Upper lobe of left lung (tissue), 4 donors: ENCODE measurements at regions not wholly inside any gene's neighbourhood (a gene's known extent, or its start where the extent isn't known, plus 50 kb on each side); places are given as distances from the start of the nearest gene placed in this dataset.

Source experiments
- POLR2A ChIP-seq, 4 donors: fragments of 450-650 bp; IDR thresholded peaks; one replicate each; pipeline ENCODE4 v1.5.1; 2016 to 2017; ENCODE audit warnings: antibody characterized with exemption in 4 of 4, mild to moderate bottlenecking in 2 of 4
- TF ChIP-seq, protein P1 (sequence below), 6 experiments: fragments of 450-650 bp in 4 of 6; fragments of 200-600 bp in 2 of 6; sonication (generic) in 2 of 6; IDR thresholded peaks; one replicate each; pipeline ENCODE4 v1.5.1; 2016 to 2019; ENCODE audit warnings: antibody characterized with exemption in 6 of 6

DNA sequence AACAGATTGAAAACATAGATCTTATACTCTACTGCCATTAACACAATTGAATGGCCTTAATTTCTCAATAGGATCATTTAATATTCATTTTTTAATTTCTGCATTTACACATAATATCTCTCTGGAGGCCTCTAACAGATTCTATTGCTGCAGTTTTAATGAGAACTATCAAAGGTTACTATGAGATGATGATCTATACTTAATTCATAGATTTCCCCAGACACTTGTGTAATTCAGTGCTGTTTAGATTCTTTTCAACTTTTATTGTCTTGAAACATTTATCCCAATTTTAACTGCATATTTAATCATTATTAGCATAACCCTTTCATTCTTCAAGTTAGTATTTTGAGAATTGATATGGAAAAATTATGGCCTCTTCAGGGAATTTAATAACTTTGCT is 1056.5 kb upstream of the CDH8 start:
- TF ChIP-seq, protein P1, sequence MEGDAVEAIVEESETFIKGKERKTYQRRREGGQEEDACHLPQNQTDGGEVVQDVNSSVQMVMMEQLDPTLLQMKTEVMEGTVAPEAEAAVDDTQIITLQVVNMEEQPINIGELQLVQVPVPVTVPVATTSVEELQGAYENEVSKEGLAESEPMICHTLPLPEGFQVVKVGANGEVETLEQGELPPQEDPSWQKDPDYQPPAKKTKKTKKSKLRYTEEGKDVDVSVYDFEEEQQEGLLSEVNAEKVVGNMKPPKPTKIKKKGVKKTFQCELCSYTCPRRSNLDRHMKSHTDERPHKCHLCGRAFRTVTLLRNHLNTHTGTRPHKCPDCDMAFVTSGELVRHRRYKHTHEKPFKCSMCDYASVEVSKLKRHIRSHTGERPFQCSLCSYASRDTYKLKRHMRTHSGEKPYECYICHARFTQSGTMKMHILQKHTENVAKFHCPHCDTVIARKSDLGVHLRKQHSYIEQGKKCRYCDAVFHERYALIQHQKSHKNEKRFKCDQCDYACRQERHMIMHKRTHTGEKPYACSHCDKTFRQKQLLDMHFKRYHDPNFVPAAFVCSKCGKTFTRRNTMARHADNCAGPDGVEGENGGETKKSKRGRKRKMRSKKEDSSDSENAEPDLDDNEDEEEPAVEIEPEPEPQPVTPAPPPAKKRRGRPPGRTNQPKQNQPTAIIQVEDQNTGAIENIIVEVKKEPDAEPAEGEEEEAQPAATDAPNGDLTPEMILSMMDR (IDR thresholded peaks at IDR 0.05) = no peak
- TF ChIP-seq POLR2A (IDR thresholded peaks at IDR 0.05) = no peak
